Activated CD4-positive, alpha-beta T cell treated with anti-CD3 and anti-CD28 coated beads for 4 hours (primary cell): ENCODE measurements at regions not wholly inside any gene's neighbourhood (a gene's known extent, or its start where the extent isn't known, plus 50 kb on each side); places are given as distances from the start of the nearest gene placed in this dataset.
"Not testable (repeated sequence)": the region's sequence is repeated elsewhere in the genome, so short reads cannot be mapped to it uniquely, and the experiment has no call there.

Source experiments
- DNase-seq, 2 donors: peaks; one replicate each; pipeline ENCODE4 v3.0.0-alpha.2; 2020

GRCh38 chr7:131933219-131933618 is 376.8 kb upstream of the PODXL start:
- not testable (repeated sequence) for DNase-seq

GRCh38 chr7:131932271-131932670 is 375.8 kb upstream of the PODXL start:
- DNase-seq: no peak

- no peak for DNase-seq
Measured at GRCh38 chr7:131931370-131931769, 374.9 kb upstream of the PODXL start.

- DNase-seq: no peak
Measured at GRCh38 chr7:131929632-131930031, 373.2 kb upstream of the PODXL start.

- DNase-seq: no peak
Measured at GRCh38 chr7:131927770-131928423, 371.5 kb upstream of the PODXL start.

- no peak for DNase-seq
Measured at GRCh38 chr7:131925636-131926035, 369.2 kb upstream of the PODXL start.

- no peak for DNase-seq
Measured at GRCh38 chr7:131924857-131925256, 368.4 kb upstream of the PODXL start.

- DNase-seq: not testable (repeated sequence)
Measured at GRCh38 chr7:131922948-131923347, 366.5 kb upstream of the PODXL start.

GRCh38 chr7:131921016-131921415 is 364.6 kb upstream of the PODXL start:
- no peak for DNase-seq

- DNase-seq: no peak
Measured at GRCh38 chr7:131919920-131920709, 363.7 kb upstream of the PODXL start.

- DNase-seq: no peak
Measured at GRCh38 chr7:131911112-131911511, 354.7 kb upstream of the PODXL start.

GRCh38 chr7:131909151-131909768 is 352.8 kb upstream of the PODXL start:
- no peak for DNase-seq

- DNase-seq: no peak
Measured at GRCh38 chr7:131908714-131909113, 352.3 kb upstream of the PODXL start.

GRCh38 chr7:131905471-131905973 is 349.1 kb upstream of the PODXL start:
- DNase-seq: no peak

- DNase-seq: no peak
Measured at GRCh38 chr7:131904760-131905327, 348.4 kb upstream of the PODXL start.

- no peak for DNase-seq
Measured at GRCh38 chr7:131903315-131903714, 346.9 kb upstream of the PODXL start.

GRCh38 chr7:131900785-131901287 is 344.4 kb upstream of the PODXL start:
- no peak for DNase-seq

GRCh38 chr7:131899271-131900030 is 343.0 kb upstream of the PODXL start:
- DNase-seq: no peak

- DNase-seq: no peak
Measured at GRCh38 chr7:131898418-131898817, 342.0 kb upstream of the PODXL start.

- DNase-seq: no peak
Measured at GRCh38 chr7:131897790-131898165, 341.4 kb upstream of the PODXL start.

GRCh38 chr7:131897016-131897789 is 340.8 kb upstream of the PODXL start:
- DNase-seq: no peak
